ENCODE measurements at regions not wholly inside any gene's neighbourhood (a gene's known extent, or its start where the extent isn't known, plus 50 kb on each side); places are given as distances from the start of the nearest gene placed in this dataset.
A peak's percentile ranks its signal among the peaks of the same experiment; 100 is the strongest.

DNA sequence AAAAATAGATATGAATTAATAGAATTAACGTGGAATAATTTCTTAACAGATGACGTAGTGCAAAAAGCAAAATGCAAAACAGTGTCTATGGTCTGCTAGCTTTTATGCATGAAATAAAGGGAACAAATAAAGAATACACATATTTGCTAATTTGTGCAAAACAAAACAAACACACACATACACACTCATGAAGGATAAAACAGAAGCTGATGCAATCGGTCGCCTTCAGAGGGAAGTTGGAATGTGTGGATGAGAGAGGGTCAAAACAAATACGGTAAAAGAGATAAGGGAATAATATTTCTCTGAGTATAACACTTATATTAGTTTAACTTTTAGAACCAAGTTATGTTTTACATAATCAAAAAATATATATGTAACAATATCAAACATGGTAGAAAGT lies 1160.9 kb upstream of the PCDH9 start:
- no peak for DNase-seq

DNA sequence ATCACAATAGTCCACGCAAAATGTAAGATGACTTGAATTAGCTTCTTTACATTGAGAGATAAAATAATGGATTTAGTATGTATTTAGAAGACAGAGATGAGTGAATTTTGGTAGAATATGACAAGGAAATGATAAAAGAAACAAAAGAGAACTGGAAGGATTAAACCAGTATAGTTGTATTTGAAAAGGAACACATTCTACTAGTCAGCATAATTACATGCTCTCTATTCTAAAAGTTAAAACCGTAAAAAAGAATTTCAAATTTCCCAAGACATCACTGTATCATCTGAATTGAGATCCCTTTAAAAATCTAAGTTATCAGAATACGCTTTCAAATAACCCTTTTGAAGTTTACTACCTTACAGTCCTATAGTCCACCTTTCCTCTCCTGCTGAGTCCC lies 1156.7 kb upstream of the PCDH9 start:
- DNase-seq = no peak

GRCh38 chr13:68380041-68380973 lies 1150.2 kb upstream of the PCDH9 start:
- DNase-seq = no peak

DNA sequence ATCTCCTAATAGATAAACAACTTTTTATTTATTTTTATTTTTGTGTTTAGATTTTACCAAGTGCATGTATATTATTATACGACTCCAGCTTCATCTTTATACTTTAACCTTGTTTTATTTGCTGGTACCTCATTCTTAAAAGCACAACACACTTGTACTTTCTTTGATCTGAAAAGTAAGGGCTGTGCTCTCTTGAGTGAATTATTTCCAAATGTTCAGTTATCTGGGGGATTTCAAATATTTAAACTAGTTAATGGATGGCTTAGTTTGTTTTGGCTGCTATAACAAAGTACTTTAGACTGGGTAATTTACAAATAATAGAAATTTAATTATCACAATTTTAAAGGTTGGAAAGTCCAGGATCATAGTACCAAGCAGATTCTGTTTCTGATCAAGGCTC lies 1148.2 kb upstream of the PCDH9 start:
- no peak for DNase-seq

GRCh38 chr13:68375004-68375403 lies 1144.9 kb upstream of the PCDH9 start:
- no peak for DNase-seq

DNA sequence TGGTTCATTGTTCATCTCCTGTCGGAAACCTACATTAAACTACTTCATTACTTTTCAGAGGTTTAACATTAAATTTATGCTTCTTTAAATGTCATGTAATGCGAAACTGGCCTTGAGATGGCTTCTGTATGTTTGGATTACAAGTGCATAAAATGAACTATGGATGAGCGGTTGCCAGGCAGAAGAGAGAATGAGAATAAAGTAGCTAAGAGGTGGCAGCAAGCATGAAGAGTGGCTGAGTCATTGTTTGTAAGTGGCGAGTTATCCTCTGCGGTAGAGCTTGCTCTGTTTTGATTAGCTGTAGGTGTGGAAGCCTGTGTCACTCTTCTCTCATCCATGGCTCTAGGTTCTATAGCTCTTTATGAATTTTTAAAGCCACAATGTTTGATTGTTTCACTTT lies 1139.6 kb upstream of the PCDH9 start:
- no peak for DNase-seq

DNA sequence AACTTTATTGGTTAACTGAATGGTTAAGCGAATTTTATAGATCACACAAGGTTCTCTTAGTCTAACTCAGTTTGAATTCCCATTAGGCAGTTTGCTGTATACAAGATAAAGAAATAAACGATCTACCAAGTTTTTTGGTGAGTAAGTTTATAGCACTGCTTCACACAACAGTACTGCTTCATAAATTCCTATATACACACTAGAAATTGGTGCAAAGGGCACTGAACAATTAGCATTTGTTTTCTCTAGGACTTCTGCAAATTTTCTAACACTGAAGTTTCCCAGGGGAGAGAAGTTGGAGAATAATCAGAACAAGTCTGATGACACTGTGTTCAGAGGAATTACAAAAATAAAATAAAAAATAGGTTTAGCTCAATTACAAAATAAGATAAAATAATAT lies 1138.8 kb upstream of the PCDH9 start:
- no peak for DNase-seq

- DNase-seq = no peak
Measured at GRCh38 chr13:68359105-68359504, 1129.0 kb upstream of the PCDH9 start.

GRCh38 chr13:68358294-68358705 lies 1128.2 kb upstream of the PCDH9 start:
- DNase-seq = no peak

DNA sequence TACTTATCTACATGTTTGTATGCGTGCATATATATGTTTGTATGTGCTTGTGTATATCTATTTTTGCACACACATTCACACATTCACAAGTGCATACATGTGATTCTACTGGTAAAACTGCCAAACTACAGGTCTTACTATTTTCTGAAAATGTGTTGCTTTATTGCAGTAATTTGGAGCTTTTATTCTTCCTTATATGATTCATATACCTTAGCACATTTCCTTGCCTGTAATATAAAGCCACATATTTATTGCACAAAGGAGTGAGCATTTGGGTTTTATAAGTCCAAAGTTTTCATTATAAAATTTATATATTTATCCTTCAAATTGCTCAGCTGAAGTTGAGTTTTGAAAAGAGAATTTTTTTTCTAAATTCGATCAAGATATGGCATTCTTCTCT lies 1120.4 kb upstream of the PCDH9 start:
- DNase-seq = no peak

DNA sequence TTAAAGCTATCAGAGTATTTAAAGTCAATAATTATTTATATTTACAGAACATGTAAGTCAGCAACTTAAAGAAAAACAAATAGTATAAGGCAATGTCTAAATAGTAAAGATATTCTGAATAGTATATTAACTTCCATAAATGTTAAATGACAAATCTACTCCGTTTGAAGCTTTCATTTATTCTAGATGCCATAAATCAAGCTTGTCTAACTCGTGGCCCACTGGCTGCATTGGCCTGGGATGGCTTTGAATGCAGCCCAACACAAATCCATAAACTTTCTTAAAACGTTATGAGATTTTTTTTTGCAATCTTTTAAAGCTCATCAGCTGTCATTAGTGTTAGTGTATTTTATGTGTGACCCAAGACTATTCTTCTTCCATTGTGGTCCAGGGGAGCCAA lies 1117.1 kb upstream of the PCDH9 start:
- no peak for DNase-seq

DNA sequence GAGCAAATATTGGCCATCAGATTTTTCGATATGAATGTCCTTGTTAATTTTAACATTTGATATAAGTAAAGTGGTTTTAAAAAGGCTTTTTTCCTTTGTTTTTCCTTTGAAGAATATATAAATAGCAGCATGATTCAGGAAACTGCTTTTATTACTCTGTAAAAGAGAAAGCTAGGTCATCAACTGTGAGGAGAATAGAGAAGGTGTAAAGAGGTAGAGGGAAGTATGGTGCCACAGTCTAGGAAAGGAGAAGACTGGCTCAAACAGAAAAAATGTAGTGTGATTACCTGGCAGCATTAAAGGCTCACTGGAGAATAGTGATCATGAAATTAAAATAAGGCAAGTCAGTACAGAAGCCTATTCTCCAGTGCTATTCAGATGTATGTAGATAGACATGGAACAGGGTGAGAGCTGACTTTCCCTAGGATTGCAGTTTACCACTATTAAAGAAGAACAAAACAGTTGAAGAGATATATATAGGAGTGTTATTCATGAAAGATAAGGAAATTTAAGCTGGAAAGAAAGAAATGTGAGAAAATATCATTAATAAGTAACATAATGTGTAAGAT lies 1115.9 kb upstream of the PCDH9 start:
- no peak for DNase-seq

GRCh38 chr13:68323124-68323523 lies 1093.0 kb upstream of the PCDH9 start:
- DNase-seq = no peak

DNA sequence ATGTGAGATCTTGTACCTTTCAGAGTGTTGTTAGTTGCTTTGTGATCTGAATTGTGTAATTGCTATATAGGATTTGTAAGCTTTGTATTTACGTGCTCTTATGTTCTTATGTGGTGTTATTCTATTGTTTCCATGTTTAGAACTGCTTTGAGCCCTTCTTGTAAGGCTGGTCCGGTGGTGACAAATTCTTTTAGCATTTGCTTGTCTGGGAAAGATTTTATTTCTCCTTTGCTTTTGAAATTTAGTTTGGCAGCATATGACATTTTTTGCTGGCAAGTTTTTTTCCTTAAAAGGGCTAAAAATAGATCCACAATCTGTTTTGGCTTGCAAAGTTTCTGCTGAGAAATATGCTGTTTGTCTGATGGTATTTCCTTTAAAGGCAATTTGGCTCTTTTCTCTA lies 1089.2 kb upstream of the PCDH9 start:
- DNase-seq = no peak

GRCh38 chr13:68304286-68304893 lies 1074.3 kb upstream of the PCDH9 start:
- DNase-seq = peak; percentile 8

GRCh38 chr13:68293631-68294030 lies 1063.5 kb upstream of the PCDH9 start:
- DNase-seq = no peak

GRCh38 chr13:68292601-68293000 lies 1062.5 kb upstream of the PCDH9 start:
- DNase-seq = no peak

GRCh38 chr13:68291595-68291994 lies 1061.5 kb upstream of the PCDH9 start:
- no peak for DNase-seq

- DNase-seq = no peak
Measured at GRCh38 chr13:68275758-68276157, 1045.6 kb upstream of the PCDH9 start.

DNA sequence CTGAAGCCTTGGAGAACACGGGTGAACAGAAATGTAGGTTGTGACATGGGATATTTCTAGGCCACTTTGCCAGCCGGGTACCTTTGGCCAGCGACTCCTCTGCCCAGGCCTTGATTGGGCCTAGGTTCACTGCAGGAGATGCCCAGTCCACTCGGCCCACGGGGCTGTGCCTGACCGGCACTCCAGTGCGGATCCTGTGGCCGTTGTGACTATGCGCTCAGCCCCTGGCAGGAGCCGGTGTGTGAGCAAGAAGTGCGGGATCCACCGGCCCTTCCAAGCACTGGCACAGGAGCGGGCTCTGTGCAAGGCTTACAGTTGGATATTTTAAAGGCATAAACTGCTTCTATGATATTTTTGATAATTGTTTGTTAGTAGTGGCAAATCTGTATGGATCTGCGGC lies 1042.5 kb upstream of the PCDH9 start:
- DNase-seq = no peak

- DNase-seq = no peak
Measured at GRCh38 chr13:68264692-68265091, 1034.6 kb upstream of the PCDH9 start.

- DNase-seq = no peak
Measured at GRCh38 chr13:68261105-68261504, 1031.0 kb upstream of the PCDH9 start.

- peak; percentile 4 for DNase-seq
Measured at GRCh38 chr13:68257111-68257842, 1027.1 kb upstream of the PCDH9 start.

Measured in fibroblast of skin of right quadriceps (primary cell).